ENCODE measurements at regions not wholly inside any gene's neighbourhood (a gene's known extent, or its start where the extent isn't known, plus 50 kb on each side); places are given as distances from the start of the nearest gene placed in this dataset.

- DNase-seq (ENCODE audit: low read depth) = no peak
These were observed 490.8 kb downstream of the IGSF11 start for GRCh38 chr3:118543832-118544231.

GRCh38 chr3:118544458-118544857, 490.2 kb downstream of the IGSF11 start:
- no peak for TF ChIP-seq CTCF (conservative IDR thresholded peaks at IDR 0.05; ENCODE audit: low read depth, low read length)
- no peak for DNase-seq (ENCODE audit: low read depth)
- no peak overlapping the region for H3K4me3 ChIP-seq (ENCODE audit: low read depth, low read length)

More at GRCh38 chr3:118543832-118544231, 490.8 kb downstream of the IGSF11 start:
- H3K4me3 ChIP-seq (ENCODE audit: low read depth, low read length) = no peak overlapping the region
- no peak for TF ChIP-seq CTCF (conservative IDR thresholded peaks at IDR 0.05; ENCODE audit: low read depth, low read length)

GRCh38 chr3:118548434-118548833, 486.2 kb downstream of the IGSF11 start:
- H3K4me3 ChIP-seq (ENCODE audit: low read depth, low read length) = no peak overlapping the region
- no peak for TF ChIP-seq CTCF (conservative IDR thresholded peaks at IDR 0.05; ENCODE audit: low read depth, low read length)
- no peak for DNase-seq (ENCODE audit: low read depth)

GRCh38 chr3:118550122-118550521, 484.5 kb downstream of the IGSF11 start:
- no peak for TF ChIP-seq CTCF (conservative IDR thresholded peaks at IDR 0.05; ENCODE audit: low read depth, low read length)

GRCh38 chr3:118550556-118550955, 484.1 kb downstream of the IGSF11 start:
- no peak overlapping the region for H3K4me3 ChIP-seq (ENCODE audit: low read depth, low read length)
- no peak for TF ChIP-seq CTCF (conservative IDR thresholded peaks at IDR 0.05; ENCODE audit: low read depth, low read length)
- DNase-seq (ENCODE audit: low read depth) = no peak

More at GRCh38 chr3:118550122-118550521, 484.5 kb downstream of the IGSF11 start:
- DNase-seq (ENCODE audit: low read depth) = no peak
- no peak overlapping the region for H3K4me3 ChIP-seq (ENCODE audit: low read depth, low read length)

- TF ChIP-seq CTCF (conservative IDR thresholded peaks at IDR 0.05; ENCODE audit: low read depth, low read length) = no peak
- no peak for DNase-seq (ENCODE audit: low read depth)
- H3K4me3 ChIP-seq (ENCODE audit: low read depth, low read length) = no peak overlapping the region
These were observed 480.4 kb downstream of the IGSF11 start for GRCh38 chr3:118554148-118554838.

GRCh38 chr3:118556983-118557382, 477.7 kb downstream of the IGSF11 start:
- TF ChIP-seq CTCF (conservative IDR thresholded peaks at IDR 0.05; ENCODE audit: low read depth, low read length) = no peak
- no peak for DNase-seq (ENCODE audit: low read depth)

More at GRCh38 chr3:118556983-118557382, 477.7 kb downstream of the IGSF11 start:
- no peak overlapping the region for H3K4me3 ChIP-seq (ENCODE audit: low read depth, low read length)

All from choroid plexus epithelial cell (primary cell).